Loucy (cell line): ENCODE measurements at regions not wholly inside any gene's neighbourhood (a gene's known extent, or its start where the extent isn't known, plus 50 kb on each side); places are given as distances from the start of the nearest gene placed in this dataset.

Experiments
- H2AFZ ChIP-seq: fragments of 200-600 bp; sonication (generic); 2 replicates; pipeline ENCODE4 v1.6.0; 2016; ENCODE audit warnings: antibody characterized with exemption, mild to moderate bottlenecking, low read length, moderate library complexity
- H3F3A ChIP-seq: fragments of 200-600 bp; 2 replicates; pipeline ENCODE4 v1.6.0; 2016; ENCODE audit warnings: antibody characterized with exemption, low read depth, mild to moderate bottlenecking
- H3K27me3 ChIP-seq: fragments of 200-600 bp; sonication (generic); 2 replicates; pipeline ENCODE4 v1.6.1; 2014; ENCODE audit warnings: low read length, mild to moderate bottlenecking; ENCODE audit not compliant: insufficient read depth, poor library complexity, severe bottlenecking
- H3K36me3 ChIP-seq: fragments of 200-600 bp; sonication (generic); 2 replicates; pipeline ENCODE4 v1.6.1; 2016; ENCODE audit warnings: low read length; ENCODE audit not compliant: insufficient read depth
- H3K4me1 ChIP-seq: fragments of 200-600 bp; sonication (generic); 2 replicates; pipeline ENCODE4 v1.5.1; 2014; ENCODE audit warnings: low read length, mild to moderate bottlenecking; ENCODE audit not compliant: insufficient read depth, poor library complexity, severe bottlenecking
- H3K4me2 ChIP-seq: fragments of 200-600 bp; sonication (generic); 2 replicates; pipeline ENCODE4 v1.6.0; 2014; ENCODE audit warnings: antibody characterized with exemption, low read length, low read depth, mild to moderate bottlenecking; ENCODE audit not compliant: poor library complexity, severe bottlenecking
- H3K4me3 ChIP-seq: fragments of 200-600 bp; sonication (generic); 2 replicates; pipeline ENCODE4 v1.5.1; 2014; ENCODE audit warnings: low read length, mild to moderate bottlenecking, mixed read lengths; ENCODE audit not compliant: poor library complexity, severe bottlenecking
- H3K79me2 ChIP-seq: fragments of 200-600 bp; sonication (generic); 2 replicates; pipeline ENCODE4 v1.6.1; 2014; ENCODE audit warnings: low read length; ENCODE audit not compliant: insufficient read depth
- H3K9ac ChIP-seq: fragments of 200-600 bp; sonication (generic); 2 replicates; pipeline ENCODE4 v1.6.0; 2014; ENCODE audit warnings: mild to moderate bottlenecking, low read depth, low read length, moderate library complexity; ENCODE audit not compliant: poor library complexity, severe bottlenecking
- H3K9me2 ChIP-seq: fragments of 200-600 bp; sonication (generic); replicated peaks from 2 replicates; pipeline ENCODE4 v1.6.1; 2016; ENCODE audit warnings: low read depth, low read length, mixed read lengths
- H3K9me3 ChIP-seq: fragments of 200-600 bp; sonication (generic); 2 replicates; pipeline ENCODE4 v1.6.1; 2014; ENCODE audit warnings: mild to moderate bottlenecking, antibody characterized with exemption, low read length, low read depth; ENCODE audit not compliant: insufficient read depth
- H4K20me1 ChIP-seq: fragments of 200-600 bp; sonication (generic); 2 replicates; pipeline ENCODE4 v1.6.0; 2014; ENCODE audit warnings: antibody characterized with exemption, low read length, mild to moderate bottlenecking; ENCODE audit not compliant: insufficient read depth, poor library complexity, severe bottlenecking
- EZH2phosphoT487 ChIP-seq: fragments of 200-600 bp; IDR thresholded peaks from 2 replicates; pipeline ENCODE4 v1.6.1; 2018; ENCODE audit warnings: antibody characterized with exemption, mild to moderate bottlenecking, moderate library complexity, borderline replicate concordance
- TF ChIP-seq, protein P1 (sequence below): fragments of 200-600 bp; sonication (generic); conservative IDR thresholded peaks from 2 replicates; pipeline ENCODE4 v1.5.1; 2014; ENCODE audit warnings: mild to moderate bottlenecking, antibody characterized with exemption, low read length

DNA sequence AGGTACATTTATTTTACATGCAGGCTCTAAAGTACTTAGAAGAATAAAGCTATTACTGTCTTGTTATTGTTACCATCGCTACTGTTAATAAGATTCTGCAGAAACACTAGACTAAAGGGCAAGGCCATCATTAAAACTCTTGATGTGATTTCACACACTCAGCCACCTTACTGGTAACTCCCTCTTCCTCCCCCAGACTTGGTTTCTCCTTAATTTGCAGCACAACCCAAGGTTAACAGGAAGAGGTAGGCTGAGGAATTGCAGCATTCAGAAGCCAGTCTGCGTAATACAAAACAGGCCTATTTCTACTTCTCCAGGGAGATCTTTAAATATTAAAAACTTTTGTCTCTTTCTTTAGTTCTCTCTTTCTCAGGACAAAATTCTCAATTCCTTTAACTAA is 210.3 kb downstream of the BTG1 start:
- TF ChIP-seq, protein P1, sequence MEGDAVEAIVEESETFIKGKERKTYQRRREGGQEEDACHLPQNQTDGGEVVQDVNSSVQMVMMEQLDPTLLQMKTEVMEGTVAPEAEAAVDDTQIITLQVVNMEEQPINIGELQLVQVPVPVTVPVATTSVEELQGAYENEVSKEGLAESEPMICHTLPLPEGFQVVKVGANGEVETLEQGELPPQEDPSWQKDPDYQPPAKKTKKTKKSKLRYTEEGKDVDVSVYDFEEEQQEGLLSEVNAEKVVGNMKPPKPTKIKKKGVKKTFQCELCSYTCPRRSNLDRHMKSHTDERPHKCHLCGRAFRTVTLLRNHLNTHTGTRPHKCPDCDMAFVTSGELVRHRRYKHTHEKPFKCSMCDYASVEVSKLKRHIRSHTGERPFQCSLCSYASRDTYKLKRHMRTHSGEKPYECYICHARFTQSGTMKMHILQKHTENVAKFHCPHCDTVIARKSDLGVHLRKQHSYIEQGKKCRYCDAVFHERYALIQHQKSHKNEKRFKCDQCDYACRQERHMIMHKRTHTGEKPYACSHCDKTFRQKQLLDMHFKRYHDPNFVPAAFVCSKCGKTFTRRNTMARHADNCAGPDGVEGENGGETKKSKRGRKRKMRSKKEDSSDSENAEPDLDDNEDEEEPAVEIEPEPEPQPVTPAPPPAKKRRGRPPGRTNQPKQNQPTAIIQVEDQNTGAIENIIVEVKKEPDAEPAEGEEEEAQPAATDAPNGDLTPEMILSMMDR, result no peak
- no peak for TF ChIP-seq EZH2phosphoT487
- H3K36me3 ChIP-seq, result no peaks in the 10 kb centered on the region

DNA sequence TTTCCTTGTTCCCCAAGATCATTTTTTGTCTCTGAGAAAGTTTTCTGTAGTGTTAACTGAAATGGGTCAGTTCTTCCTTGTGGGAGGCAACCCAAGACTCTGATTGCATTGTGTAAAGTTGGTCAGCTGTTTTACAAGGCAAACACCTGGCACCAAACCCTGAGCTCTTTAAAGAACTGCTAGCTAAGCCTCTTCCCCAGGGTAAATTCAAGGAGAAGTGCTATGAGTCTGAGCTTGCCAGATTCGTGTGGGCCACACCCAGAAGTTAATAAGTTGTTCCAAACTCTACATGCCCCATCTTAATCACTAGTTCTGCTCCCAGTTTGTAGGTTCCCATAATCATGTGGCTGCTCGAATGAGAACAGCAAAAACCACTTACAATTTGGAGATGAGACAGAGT is 214.5 kb downstream of the BTG1 start:
- Histone ChIP-seq H3K9me2 (no peaks in the 10 kb centered on the region), H4K20me1 (no peaks in the 10 kb centered on the region), H3K4me1 (no peaks in the 10 kb centered on the region), H2AFZ (no peak overlapping the region), H3F3A (no peaks in the 10 kb centered on the region), H3K4me2 (no peak overlapping the region), H3K79me2 (no peaks in the 10 kb centered on the region), H3K9me3 (no peaks in the 10 kb centered on the region), H3K4me3 (no peak overlapping the region), H3K9ac (no peak overlapping the region), H3K27me3 (no peaks in the 10 kb centered on the region), H3K36me3 (no peaks in the 10 kb centered on the region)
- TF ChIP-seq EZH2phosphoT487, result no peak
- TF ChIP-seq, protein P1, result no peak

More for the DNA sequence above, 210.3 kb downstream of the BTG1 start:
- Histone ChIP-seq H3K79me2 (no peaks in the 10 kb centered on the region), H3K9me2 (no peaks in the 10 kb centered on the region), H2AFZ (no peak overlapping the region), H3F3A (no peaks in the 10 kb centered on the region), H3K4me3 (no peak overlapping the region), H4K20me1 (no peaks in the 10 kb centered on the region), H3K9me3 (no peaks in the 10 kb centered on the region), H3K4me2 (no peak overlapping the region), H3K4me1 (no peaks in the 10 kb centered on the region), H3K9ac (no peak overlapping the region), H3K27me3 (no peaks in the 10 kb centered on the region)

DNA sequence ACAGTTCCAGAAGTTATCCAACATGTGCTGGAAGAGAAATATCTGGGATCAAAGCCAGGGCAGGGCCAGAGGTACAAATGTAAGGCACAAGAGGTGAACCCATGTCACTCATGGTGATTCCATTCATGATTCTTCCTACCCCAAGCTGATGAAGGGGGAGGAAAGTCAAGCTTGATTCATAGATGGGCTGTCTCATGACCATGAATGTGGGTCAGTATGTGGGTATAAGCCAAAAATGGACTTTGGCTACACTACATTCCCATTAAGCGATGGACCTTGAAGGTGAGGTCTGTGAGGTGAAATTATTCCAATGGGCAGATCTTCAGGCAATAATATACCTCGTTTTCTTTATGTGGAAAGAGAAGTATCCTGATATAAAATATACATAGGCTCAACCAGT is 217.1 kb downstream of the BTG1 start:
- Histone ChIP-seq H3K9ac (no peak overlapping the region), H3K79me2 (no peaks in the 10 kb centered on the region), H3K4me3 (no peak overlapping the region), H3K4me2 (no peak overlapping the region), H3F3A (no peaks in the 10 kb centered on the region), H4K20me1 (no peaks in the 10 kb centered on the region), H3K27me3 (no peaks in the 10 kb centered on the region), H3K9me3 (no peaks in the 10 kb centered on the region), H2AFZ (no peak overlapping the region), H3K4me1 (no peaks in the 10 kb centered on the region), H3K9me2 (no peaks in the 10 kb centered on the region), H3K36me3 (no peaks in the 10 kb centered on the region)
- no peak for TF ChIP-seq EZH2phosphoT487
- TF ChIP-seq, protein P1, result no peak
